ENCODE measurements at regions not wholly inside any gene's neighbourhood (a gene's known extent, or its start where the extent isn't known, plus 50 kb on each side); places are given as distances from the start of the nearest gene placed in this dataset.

DNA sequence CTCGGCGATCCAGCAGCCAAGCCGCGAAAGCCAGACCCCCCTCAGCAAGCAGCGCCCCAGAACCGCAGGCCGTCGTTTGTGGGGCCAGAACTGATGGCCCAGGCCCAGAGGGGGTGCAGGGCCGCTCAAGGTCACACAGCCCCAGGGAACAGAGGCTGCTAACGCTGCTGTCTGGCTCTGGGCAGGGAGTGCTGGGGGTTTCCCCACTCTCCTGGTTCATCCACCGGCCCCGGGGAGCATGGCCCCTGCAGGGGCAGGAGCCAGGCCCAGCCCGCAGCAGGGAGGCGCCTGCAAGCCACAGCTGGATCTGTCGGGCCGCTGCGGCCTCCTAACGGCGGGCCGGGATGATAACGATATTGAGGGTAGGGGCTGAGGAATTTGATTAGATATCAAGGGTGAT is 64.8 kb upstream of the IGFBPL1 start:
- H3K36me3 ChIP-seq (ENCODE audit: control insufficient read depth, insufficient read depth, low read length) = no peaks in the 10 kb centered on the region
- H3K79me2 ChIP-seq (ENCODE audit: control insufficient read depth, insufficient read depth, low read length) = no peaks in the 10 kb centered on the region
- H3K9me1 ChIP-seq (ENCODE audit: control insufficient read depth, insufficient read depth, low read length) = no peaks in the 10 kb centered on the region
- H3K27me3 ChIP-seq (ENCODE audit: control insufficient read depth in 2 of 2, insufficient read depth in 2 of 2, low read length in 2 of 2) = peaks cover 0 to 16% of the 10 kb centered on the region in 2 experiments; a peak in 2 of 5 replicates
- no peak overlapping the region for H3K9ac ChIP-seq (ENCODE audit: insufficient read depth in 1 of 2, low read depth in 2 of 2, low read length in 2 of 2)
- ChIA-PET CTCF (ENCODE audit: low intra/inter-chr PET ratio) (no interaction called here), POLR2A (interaction anchor here (0.7 kb wide), 1 partner anchor 8 kb away, joined by 4 read pairs; no protein-coding TSS in a partner anchor)
- no peaks in the 10 kb centered on the region for H3K9me3 ChIP-seq (replicated peaks; ENCODE audit: control insufficient read depth, insufficient read depth, low read depth, low read length)
- H3K4me2 ChIP-seq (ENCODE audit: insufficient read depth, low read length) = no peak overlapping the region
- FAIRE-seq = no peak
- no peak overlapping the region for H3K4me3 ChIP-seq
- TF ChIP-seq ZNF57 (CRISPR knock-in tag; IDR thresholded peaks at IDR 0.05) = no peak
- TF ChIP-seq, protein P1, sequence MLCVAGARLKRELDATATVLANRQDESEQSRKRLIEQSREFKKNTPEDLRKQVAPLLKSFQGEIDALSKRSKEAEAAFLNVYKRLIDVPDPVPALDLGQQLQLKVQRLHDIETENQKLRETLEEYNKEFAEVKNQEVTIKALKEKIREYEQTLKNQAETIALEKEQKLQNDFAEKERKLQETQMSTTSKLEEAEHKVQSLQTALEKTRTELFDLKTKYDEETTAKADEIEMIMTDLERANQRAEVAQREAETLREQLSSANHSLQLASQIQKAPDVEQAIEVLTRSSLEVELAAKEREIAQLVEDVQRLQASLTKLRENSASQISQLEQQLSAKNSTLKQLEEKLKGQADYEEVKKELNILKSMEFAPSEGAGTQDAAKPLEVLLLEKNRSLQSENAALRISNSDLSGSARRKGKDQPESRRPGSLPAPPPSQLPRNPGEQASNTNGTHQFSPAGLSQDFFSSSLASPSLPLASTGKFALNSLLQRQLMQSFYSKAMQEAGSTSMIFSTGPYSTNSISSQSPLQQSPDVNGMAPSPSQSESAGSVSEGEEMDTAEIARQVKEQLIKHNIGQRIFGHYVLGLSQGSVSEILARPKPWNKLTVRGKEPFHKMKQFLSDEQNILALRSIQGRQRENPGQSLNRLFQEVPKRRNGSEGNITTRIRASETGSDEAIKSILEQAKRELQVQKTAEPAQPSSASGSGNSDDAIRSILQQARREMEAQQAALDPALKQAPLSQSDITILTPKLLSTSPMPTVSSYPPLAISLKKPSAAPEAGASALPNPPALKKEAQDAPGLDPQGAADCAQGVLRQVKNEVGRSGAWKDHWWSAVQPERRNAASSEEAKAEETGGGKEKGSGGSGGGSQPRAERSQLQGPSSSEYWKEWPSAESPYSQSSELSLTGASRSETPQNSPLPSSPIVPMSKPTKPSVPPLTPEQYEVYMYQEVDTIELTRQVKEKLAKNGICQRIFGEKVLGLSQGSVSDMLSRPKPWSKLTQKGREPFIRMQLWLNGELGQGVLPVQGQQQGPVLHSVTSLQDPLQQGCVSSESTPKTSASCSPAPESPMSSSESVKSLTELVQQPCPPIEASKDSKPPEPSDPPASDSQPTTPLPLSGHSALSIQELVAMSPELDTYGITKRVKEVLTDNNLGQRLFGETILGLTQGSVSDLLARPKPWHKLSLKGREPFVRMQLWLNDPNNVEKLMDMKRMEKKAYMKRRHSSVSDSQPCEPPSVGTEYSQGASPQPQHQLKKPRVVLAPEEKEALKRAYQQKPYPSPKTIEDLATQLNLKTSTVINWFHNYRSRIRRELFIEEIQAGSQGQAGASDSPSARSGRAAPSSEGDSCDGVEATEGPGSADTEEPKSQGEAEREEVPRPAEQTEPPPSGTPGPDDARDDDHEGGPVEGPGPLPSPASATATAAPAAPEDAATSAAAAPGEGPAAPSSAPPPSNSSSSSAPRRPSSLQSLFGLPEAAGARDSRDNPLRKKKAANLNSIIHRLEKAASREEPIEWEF (CRISPR knock-in tag; IDR thresholded peaks at IDR 0.05) = no peak
- TF ChIP-seq PPARD (CRISPR knock-in tag; IDR thresholded peaks at IDR 0.05) = no peak
- TF ChIP-seq TOE1 (IDR thresholded peaks at IDR 0.05; ENCODE audit: borderline replicate concordance) = no peak
- no peak for TF ChIP-seq TOE1 (CRISPR knock-in tag; IDR thresholded peaks at IDR 0.05; ENCODE audit: borderline replicate concordance, low read depth)
- no peak for TF ChIP-seq EGR1 (conservative IDR thresholded peaks at IDR 0.05)
- peaks cover 0 to 4% of the 10 kb centered on the region in 2 experiments; a peak in 1 of 5 replicates for H3K4me1 ChIP-seq (replicated peaks in 1 of 2; ENCODE audit: control insufficient read depth in 2 of 2, insufficient read depth in 2 of 2, low read length in 2 of 2)
- DNase-seq (ENCODE audit: extremely low read depth in 1 of 4, low spot score in 3 of 4) = no peak
- in situ Hi-C loops (cut with MboI) (no loop called here), intact Hi-C loops (cut with micrococcal nuclease) (no loop called here)
- no TSS peak for BruUV-seq (replicated peaks)
- H2AFZ ChIP-seq (ENCODE audit: low read depth, low read length) = no peak overlapping the region
- peak; percentile 53; the same call in 2 of the 3 replicates for ATAC-seq
- H4K20me1 ChIP-seq (replicated peaks; ENCODE audit: control insufficient read depth, insufficient read depth, low read length) = no peaks in the 10 kb centered on the region; the same call in 1 of the 2 replicates
- WGBS (ENCODE audit: insufficient coverage, low coverage, missing lambda C conversion rate) = 4% methylated on average over 18 of the region's 21 CpGs
- no peak overlapping the region for H3K27ac ChIP-seq (ENCODE audit: extremely low read depth, low read depth, low read length)
